Loucy (cell line): ENCODE measurements at regions not wholly inside any gene's neighbourhood (a gene's known extent, or its start where the extent isn't known, plus 50 kb on each side); places are given as distances from the start of the nearest gene placed in this dataset.

ENCODE experiments used
- H2AFZ ChIP-seq: fragments of 200-600 bp; sonication (generic); 2 replicates; pipeline ENCODE4 v1.6.0; 2016; ENCODE audit warnings: antibody characterized with exemption, mild to moderate bottlenecking, low read length, moderate library complexity
- H3F3A ChIP-seq: fragments of 200-600 bp; 2 replicates; pipeline ENCODE4 v1.6.0; 2016; ENCODE audit warnings: antibody characterized with exemption, low read depth, mild to moderate bottlenecking
- H3K27me3 ChIP-seq: fragments of 200-600 bp; sonication (generic); 2 replicates; pipeline ENCODE4 v1.6.1; 2014; ENCODE audit warnings: low read length, mild to moderate bottlenecking; ENCODE audit not compliant: insufficient read depth, poor library complexity, severe bottlenecking
- H3K36me3 ChIP-seq: fragments of 200-600 bp; sonication (generic); 2 replicates; pipeline ENCODE4 v1.6.1; 2016; ENCODE audit warnings: low read length; ENCODE audit not compliant: insufficient read depth
- H3K4me1 ChIP-seq: fragments of 200-600 bp; sonication (generic); 2 replicates; pipeline ENCODE4 v1.5.1; 2014; ENCODE audit warnings: low read length, mild to moderate bottlenecking; ENCODE audit not compliant: insufficient read depth, poor library complexity, severe bottlenecking
- H3K4me2 ChIP-seq: fragments of 200-600 bp; sonication (generic); 2 replicates; pipeline ENCODE4 v1.6.0; 2014; ENCODE audit warnings: antibody characterized with exemption, low read length, low read depth, mild to moderate bottlenecking; ENCODE audit not compliant: poor library complexity, severe bottlenecking
- H3K4me3 ChIP-seq: fragments of 200-600 bp; sonication (generic); 2 replicates; pipeline ENCODE4 v1.5.1; 2014; ENCODE audit warnings: low read length, mild to moderate bottlenecking, mixed read lengths; ENCODE audit not compliant: poor library complexity, severe bottlenecking
- H3K79me2 ChIP-seq: fragments of 200-600 bp; sonication (generic); 2 replicates; pipeline ENCODE4 v1.6.1; 2014; ENCODE audit warnings: low read length; ENCODE audit not compliant: insufficient read depth
- H3K9ac ChIP-seq: fragments of 200-600 bp; sonication (generic); 2 replicates; pipeline ENCODE4 v1.6.0; 2014; ENCODE audit warnings: mild to moderate bottlenecking, low read depth, low read length, moderate library complexity; ENCODE audit not compliant: poor library complexity, severe bottlenecking
- H3K9me2 ChIP-seq: fragments of 200-600 bp; sonication (generic); replicated peaks from 2 replicates; pipeline ENCODE4 v1.6.1; 2016; ENCODE audit warnings: low read depth, low read length, mixed read lengths
- H3K9me3 ChIP-seq: fragments of 200-600 bp; sonication (generic); 2 replicates; pipeline ENCODE4 v1.6.1; 2014; ENCODE audit warnings: mild to moderate bottlenecking, antibody characterized with exemption, low read length, low read depth; ENCODE audit not compliant: insufficient read depth
- H4K20me1 ChIP-seq: fragments of 200-600 bp; sonication (generic); 2 replicates; pipeline ENCODE4 v1.6.0; 2014; ENCODE audit warnings: antibody characterized with exemption, low read length, mild to moderate bottlenecking; ENCODE audit not compliant: insufficient read depth, poor library complexity, severe bottlenecking
- CTCF ChIP-seq: fragments of 200-600 bp; sonication (generic); conservative IDR thresholded peaks from 2 replicates; pipeline ENCODE4 v1.5.1; 2014; ENCODE audit warnings: mild to moderate bottlenecking, antibody characterized with exemption, low read length
- EZH2phosphoT487 ChIP-seq: fragments of 200-600 bp; IDR thresholded peaks from 2 replicates; pipeline ENCODE4 v1.6.1; 2018; ENCODE audit warnings: antibody characterized with exemption, mild to moderate bottlenecking, moderate library complexity, borderline replicate concordance

GRCh38 chr13:95352486-95352885, 51.2 kb upstream of the ABCC4 start:
- H3K36me3 ChIP-seq = no peaks in the 10 kb centered on the region
- H3K4me2 ChIP-seq = no peak overlapping the region
- no peaks in the 10 kb centered on the region for H3K4me1 ChIP-seq
- H3F3A ChIP-seq = no peaks in the 10 kb centered on the region
- H3K27me3 ChIP-seq = no peaks in the 10 kb centered on the region
- no peak for TF ChIP-seq CTCF
- no peak for TF ChIP-seq EZH2phosphoT487
- H2AFZ ChIP-seq = no peak overlapping the region
- H3K79me2 ChIP-seq = no peaks in the 10 kb centered on the region
- no peaks in the 10 kb centered on the region for H3K9me3 ChIP-seq
- H3K9me2 ChIP-seq = no peaks in the 10 kb centered on the region
- no peaks in the 10 kb centered on the region for H4K20me1 ChIP-seq
- H3K9ac ChIP-seq = no peak overlapping the region
- H3K4me3 ChIP-seq = no peak overlapping the region

GRCh38 chr13:95354156-95354555, 52.9 kb upstream of the ABCC4 start:
- no peaks in the 10 kb centered on the region for H3K79me2 ChIP-seq
- H3K4me2 ChIP-seq = no peak overlapping the region
- TF ChIP-seq CTCF = no peak
- no peak for TF ChIP-seq EZH2phosphoT487
- H4K20me1 ChIP-seq = no peaks in the 10 kb centered on the region
- H3K9me2 ChIP-seq = no peaks in the 10 kb centered on the region
- no peaks in the 10 kb centered on the region for H3K4me1 ChIP-seq
- H3K27me3 ChIP-seq = no peaks in the 10 kb centered on the region
- no peaks in the 10 kb centered on the region for H3K36me3 ChIP-seq
- H3F3A ChIP-seq = no peaks in the 10 kb centered on the region
- no peaks in the 10 kb centered on the region for H3K9me3 ChIP-seq
- no peak overlapping the region for H3K4me3 ChIP-seq
- H2AFZ ChIP-seq = no peak overlapping the region
- no peak overlapping the region for H3K9ac ChIP-seq

GRCh38 chr13:95354680-95355487, 53.6 kb upstream of the ABCC4 start:
- Histone ChIP-seq H3K9ac (no peak overlapping the region), H2AFZ (no peak overlapping the region), H4K20me1 (no peaks in the 10 kb centered on the region), H3K4me1 (no peaks in the 10 kb centered on the region), H3K9me3 (no peaks in the 10 kb centered on the region), H3K9me2 (no peaks in the 10 kb centered on the region), H3K4me3 (no peak overlapping the region), H3K79me2 (no peaks in the 10 kb centered on the region), H3K27me3 (no peaks in the 10 kb centered on the region), H3K4me2 (no peak overlapping the region), H3F3A (no peaks in the 10 kb centered on the region), H3K36me3 (no peaks in the 10 kb centered on the region)
- no peak for TF ChIP-seq CTCF
- no peak for TF ChIP-seq EZH2phosphoT487
